Transverse colon (tissue), 4 donors: ENCODE measurements at regions not wholly inside any gene's neighbourhood (a gene's known extent, or its start where the extent isn't known, plus 50 kb on each side); places are given as distances from the start of the nearest gene placed in this dataset.

Source experiments
- DNase-seq: peaks from one replicate; pipeline ENCODE4 v3.0.0-alpha.2; 2019
- H3K27ac ChIP-seq, 4 donors: fragments of 200-600 bp; sonication (generic); 2 replicates each; pipeline ENCODE4 v1.5.1; 2016 to 2018; ENCODE audit warnings: inconsistent platforms in 4 of 4
- H3K27me3 ChIP-seq: fragments of 200-600 bp; sonication (generic); 2 replicates; pipeline ENCODE4 v1.5.1; 2017; ENCODE audit warnings: inconsistent platforms
- H3K36me3 ChIP-seq, 4 donors: fragments of 200-600 bp; sonication (generic); 2 replicates each; pipeline ENCODE4 v1.5.1; 2017 to 2019; ENCODE audit warnings: inconsistent platforms in 4 of 4
- H3K4me1 ChIP-seq, 4 donors: fragments of 200-600 bp; sonication (generic); 2 replicates each; pipeline ENCODE4 v1.5.1; 2017 to 2020; ENCODE audit warnings: inconsistent platforms in 4 of 4
- H3K4me3 ChIP-seq, 4 donors: fragments of 200-600 bp; sonication (generic); 1 replicate in 1 of 4; 2 replicates in 3 of 4; pipeline versions ENCODE4 v1.5.1 to v1.6.1; 2017 to 2019; ENCODE audit warnings: inconsistent platforms in 4 of 4
- H3K9me3 ChIP-seq, 2 donors: fragments of 200-600 bp; sonication (generic); 2 replicates each; pipeline ENCODE4 v1.5.1; 2017 to 2019; ENCODE audit warnings: inconsistent platforms in 2 of 2
- EP300 ChIP-seq: sonication (generic); formaldehyde crosslinking; IDR thresholded peaks from one replicate; pipeline ENCODE4 v1.6.1; 2017; ENCODE audit warnings: antibody characterized with exemption, low read depth
- POLR2A ChIP-seq: fragments of 450-650 bp; IDR thresholded peaks from one replicate; pipeline ENCODE4 v1.6.1; 2016; ENCODE audit warnings: antibody characterized with exemption, mild to moderate bottlenecking, moderate library complexity
- POLR2AphosphoS5 ChIP-seq, 3 donors: sonication (generic); formaldehyde crosslinking; IDR thresholded peaks; one replicate each; pipeline ENCODE4 v1.6.1; 2016; ENCODE audit warnings: antibody characterized with exemption in 3 of 3
- WGBS, 2 donors: methylation state at CpG; one replicate each; pipeline ENCODE4 v1.1.5; 2018; ENCODE audit warnings: low coverage in 1 of 2; 5-methylcytosine and 5-hydroxymethylcytosine counted together
- in situ Hi-C, 4 donors: fragments of 200-750 bp; cut with MboI; loops; one replicate each; pipeline versions ENCODE4 v1.15.0 to v1.15.1; 2017; ENCODE audit warnings: low sequenced_read_pairs in 3 of 4, low pct_ligation_motif_present in 1 of 4, low pct_unique_long_range_greater_than_20kb in 1 of 4
- intact Hi-C: fragments of 100-400 bp; cut with DNase I; formaldehyde crosslinking; loops from one replicate; pipeline ENCODE4 v1.15.1; 2023; ENCODE audit warnings: low total_unique reads
- TF ChIP-seq, protein P1 (sequence below), 5 experiments: fragments of 200-600 bp in 3 of 5; fragments of 450-650 bp in 2 of 5; sonication (generic) in 3 of 5; IDR thresholded peaks; 1 replicate in 2 of 5; 2 replicates in 3 of 5; pipeline ENCODE4 v1.5.1; 2016 to 2017; ENCODE audit warnings: antibody characterized with exemption in 5 of 5, inconsistent platforms in 3 of 5, mild to moderate bottlenecking in 2 of 5, moderate library complexity in 1 of 5

DNA sequence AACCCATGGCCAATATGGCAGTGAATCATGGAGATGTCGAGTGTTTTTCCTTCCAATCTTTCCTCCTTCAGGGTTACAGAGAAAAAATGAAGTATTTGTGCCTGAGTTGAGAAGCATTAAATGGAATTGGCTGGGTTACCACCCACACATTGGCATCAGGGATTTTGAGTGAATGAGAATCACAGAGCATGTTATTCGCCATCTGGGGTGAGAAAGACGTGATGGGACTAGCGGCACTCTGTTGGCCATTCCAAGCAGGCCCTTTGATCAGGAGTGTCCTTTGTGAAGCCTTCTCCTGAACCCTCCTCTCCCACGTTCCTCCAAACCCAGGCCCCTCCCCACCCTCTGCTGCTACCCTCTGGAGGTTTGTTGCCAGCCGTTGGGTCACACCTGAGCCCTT, 84.2 kb upstream of the PCDH8 start:
- no peak for DNase-seq
- intact Hi-C loops (no loop called here), in situ Hi-C loops (no loop called here)
- Histone ChIP-seq H3K27ac (no peak overlapping the region), H3K36me3 (no peaks in the 10 kb centered on the region), H3K9me3 (no peaks in the 10 kb centered on the region), H3K4me1 (no peaks in the 10 kb centered on the region), H3K4me3 (no peak overlapping the region), H3K27me3 (no peaks in the 10 kb centered on the region)
- TF ChIP-seq, protein P1, sequence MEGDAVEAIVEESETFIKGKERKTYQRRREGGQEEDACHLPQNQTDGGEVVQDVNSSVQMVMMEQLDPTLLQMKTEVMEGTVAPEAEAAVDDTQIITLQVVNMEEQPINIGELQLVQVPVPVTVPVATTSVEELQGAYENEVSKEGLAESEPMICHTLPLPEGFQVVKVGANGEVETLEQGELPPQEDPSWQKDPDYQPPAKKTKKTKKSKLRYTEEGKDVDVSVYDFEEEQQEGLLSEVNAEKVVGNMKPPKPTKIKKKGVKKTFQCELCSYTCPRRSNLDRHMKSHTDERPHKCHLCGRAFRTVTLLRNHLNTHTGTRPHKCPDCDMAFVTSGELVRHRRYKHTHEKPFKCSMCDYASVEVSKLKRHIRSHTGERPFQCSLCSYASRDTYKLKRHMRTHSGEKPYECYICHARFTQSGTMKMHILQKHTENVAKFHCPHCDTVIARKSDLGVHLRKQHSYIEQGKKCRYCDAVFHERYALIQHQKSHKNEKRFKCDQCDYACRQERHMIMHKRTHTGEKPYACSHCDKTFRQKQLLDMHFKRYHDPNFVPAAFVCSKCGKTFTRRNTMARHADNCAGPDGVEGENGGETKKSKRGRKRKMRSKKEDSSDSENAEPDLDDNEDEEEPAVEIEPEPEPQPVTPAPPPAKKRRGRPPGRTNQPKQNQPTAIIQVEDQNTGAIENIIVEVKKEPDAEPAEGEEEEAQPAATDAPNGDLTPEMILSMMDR (IDR thresholded peaks at IDR 0.05): no peak
- TF ChIP-seq EP300 (no peak), POLR2A (no peak), POLR2AphosphoS5 (IDR thresholded peaks at IDR 0.05) (no peak)
- WGBS, 2 donors: 86 to 92% methylated on average over 3 to 6 of the region's 6 CpGs

DNA sequence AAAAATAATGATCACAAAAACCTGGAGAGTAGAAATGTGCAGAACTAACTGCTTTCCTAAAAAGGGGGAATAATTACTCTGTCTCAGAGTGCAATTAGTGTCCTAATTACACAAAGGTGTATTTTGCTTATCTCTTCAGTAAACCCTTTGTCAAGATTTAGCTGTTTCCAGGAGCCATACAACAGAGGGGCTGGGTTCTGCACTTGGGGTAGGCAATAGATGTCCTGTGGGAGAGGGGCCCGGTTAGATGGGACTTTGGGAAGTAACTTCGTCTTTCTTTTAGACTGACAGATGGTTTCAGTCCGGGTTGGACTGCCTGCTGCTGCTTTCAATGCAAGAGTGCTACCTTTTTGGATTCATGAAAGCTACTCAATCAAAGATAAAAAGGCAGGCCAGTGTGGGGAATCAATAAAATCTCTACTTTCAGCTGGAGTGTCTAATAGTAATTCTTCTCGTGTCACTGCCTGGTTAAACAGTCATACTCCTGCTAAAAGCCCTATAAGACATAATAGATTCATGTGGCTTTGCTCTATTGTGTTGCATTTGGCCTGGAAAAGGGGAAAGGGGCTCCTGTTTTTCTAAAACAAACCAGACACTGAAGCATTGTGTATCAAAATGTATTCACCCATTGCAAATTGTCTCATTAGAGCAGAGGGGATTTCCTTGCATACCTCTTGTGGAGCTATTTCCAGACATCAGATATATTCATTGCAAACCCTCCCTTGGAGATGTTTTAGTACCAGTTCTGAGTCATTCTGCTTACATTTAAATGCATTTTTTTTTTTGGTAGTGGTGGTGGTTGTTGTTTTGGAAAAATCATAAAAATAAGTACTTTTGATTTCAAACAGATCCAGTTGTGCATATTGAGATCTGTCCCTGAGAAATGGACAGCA, 83.3 kb upstream of the PCDH8 start:
- Histone ChIP-seq H3K4me3 (no peak overlapping the region), H3K4me1 (no peaks in the 10 kb centered on the region), H3K9me3 (no peaks in the 10 kb centered on the region), H3K27me3 (no peaks in the 10 kb centered on the region), H3K36me3 (no peaks in the 10 kb centered on the region), H3K27ac (no peak overlapping the region)
- 58 to 80% methylated on average over 1 to 4 of the region's 4 CpGs for WGBS, 2 donors
- in situ Hi-C loops (no loop called here), intact Hi-C loops (no loop called here)
- TF ChIP-seq POLR2A: no peak
- TF ChIP-seq, protein P1 (IDR thresholded peaks at IDR 0.05): no peak
- TF ChIP-seq POLR2AphosphoS5 (IDR thresholded peaks at IDR 0.05): no peak
- no peak for TF ChIP-seq EP300
- DNase-seq: no peak

DNA sequence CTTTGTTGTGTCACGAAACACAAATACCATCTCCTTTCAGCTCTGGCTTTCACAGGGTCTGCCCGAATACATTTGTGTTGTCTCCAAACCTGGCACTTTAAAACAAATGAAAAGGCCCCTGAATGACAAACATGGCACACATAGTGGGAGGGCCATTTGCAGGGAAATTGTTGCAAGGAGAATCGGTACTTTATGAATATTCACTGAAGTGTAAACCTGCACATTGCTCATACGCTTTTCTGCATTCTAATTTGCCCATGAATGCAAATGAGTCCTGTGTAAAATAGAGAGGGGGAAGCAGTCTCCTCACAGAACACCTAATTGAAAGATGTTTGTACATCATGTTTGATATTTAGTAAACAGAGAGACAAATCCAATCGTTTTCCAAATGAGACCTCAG, 82.7 kb upstream of the PCDH8 start:
- no peaks in the 10 kb centered on the region for H3K36me3 ChIP-seq
- intact Hi-C loops (no loop called here), in situ Hi-C loops (no loop called here)
- no peaks in the 10 kb centered on the region for H3K4me1 ChIP-seq
- TF ChIP-seq, protein P1 (IDR thresholded peaks at IDR 0.05): no peak
- TF ChIP-seq POLR2AphosphoS5 (IDR thresholded peaks at IDR 0.05) (no peak), EP300 (no peak), POLR2A (no peak)
- H3K9me3 ChIP-seq: no peaks in the 10 kb centered on the region
- no peak overlapping the region for H3K27ac ChIP-seq
- WGBS, 2 donors: 70 to 72% methylated on average over 5 of the region's 5 CpGs
- H3K4me3 ChIP-seq: no peak overlapping the region
- no peak for DNase-seq
- no peaks in the 10 kb centered on the region for H3K27me3 ChIP-seq

DNA sequence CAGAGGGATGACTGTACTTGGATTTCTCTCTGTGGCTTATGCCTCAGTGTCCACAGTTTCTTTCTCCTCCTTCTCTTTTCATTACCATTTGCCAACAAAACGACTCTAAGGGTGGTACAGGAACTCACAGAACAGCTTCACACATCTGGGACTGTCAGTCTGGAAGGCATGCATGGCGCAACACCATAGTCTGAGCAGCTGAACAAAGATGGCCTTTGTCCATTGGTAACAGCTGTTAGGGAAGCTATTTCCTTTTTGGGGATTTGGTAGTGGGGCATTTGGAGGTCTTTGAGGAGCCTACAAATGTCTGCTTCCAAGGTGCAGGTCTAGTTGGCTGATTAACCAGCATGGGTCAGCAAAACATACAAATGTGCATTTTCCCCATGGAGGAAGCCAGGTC, 81.4 kb upstream of the PCDH8 start:
- no peaks in the 10 kb centered on the region for H3K4me1 ChIP-seq
- H3K27ac ChIP-seq: no peak overlapping the region
- H3K27me3 ChIP-seq: no peaks in the 10 kb centered on the region
- 60 to 72% methylated on average over 2 of the region's 2 CpGs for WGBS, 2 donors
- no peak overlapping the region for H3K4me3 ChIP-seq
- intact Hi-C loops: no loop called here
- no peaks in the 10 kb centered on the region for H3K9me3 ChIP-seq
- no peak for DNase-seq
- no peaks in the 10 kb centered on the region for H3K36me3 ChIP-seq
- TF ChIP-seq, protein P1 (IDR thresholded peaks at IDR 0.05): no peak
- TF ChIP-seq POLR2A (no peak), POLR2AphosphoS5 (IDR thresholded peaks at IDR 0.05) (no peak), EP300 (no peak)
- in situ Hi-C loops: no loop called here
